Activated T-helper 1 cell treated with anti-CD3 and anti-CD28 coated beads, Interleukin-12 subunit alpha, Interleukin-12 subunit beta, Interleukin-2, Interleukin-4 antibody, amounts not matched to agents 30 ng/mL and 10 ng/mL and 1 ng/mL, durations not matched to agents 14 hours and 24 hours and 36 hours (primary cell): ENCODE measurements at regions not wholly inside any gene's neighbourhood (a gene's known extent, or its start where the extent isn't known, plus 50 kb on each side); places are given as distances from the start of the nearest gene placed in this dataset.

Experiments
- DNase-seq: peaks from one replicate; pipeline ENCODE4 v3.0.0; 2021; ENCODE audit warnings: low spot score
- H3K27ac Mint-ChIP-seq: one replicate; pipeline ENCODE4 v1.8.0; 2021; ENCODE audit warnings: mild to moderate bottlenecking, mixed read lengths
- H3K27me3 Mint-ChIP-seq: one replicate; pipeline ENCODE4 v1.8.0; 2022; ENCODE audit warnings: mild to moderate bottlenecking, moderate library complexity, mixed read lengths; ENCODE audit not compliant: insufficient read depth
- H3K36me3 Mint-ChIP-seq: one replicate; pipeline ENCODE4 v1.8.0; 2021; ENCODE audit warnings: low read depth, mixed read lengths
- H3K4me1 Mint-ChIP-seq: one replicate; pipeline ENCODE4 v1.8.0; 2021; ENCODE audit warnings: low read depth, mixed read lengths
- H3K4me3 Mint-ChIP-seq: one replicate; pipeline ENCODE4 v1.8.0; 2021; ENCODE audit warnings: mild to moderate bottlenecking, moderate library complexity, mixed read lengths
- H3K9me3 Mint-ChIP-seq: one replicate; pipeline ENCODE4 v1.8.0; 2021; ENCODE audit warnings: mixed read lengths
- intact Hi-C: fragments of 100-400 bp; cut with micrococcal nuclease; formaldehyde crosslinking; loops from one replicate; pipeline ENCODE4 v1.15.1; 2024

- H3K36me3 Mint-ChIP-seq = no peaks in the 10 kb centered on the region
- no peak overlapping the region for H3K27ac Mint-ChIP-seq
- no peaks in the 10 kb centered on the region for H3K9me3 Mint-ChIP-seq
Measured at GRCh38 chr22:49490692-49491091, 337.0 kb downstream of the BRD1 start.

GRCh38 chr22:49489821-49490220 is 337.9 kb downstream of the BRD1 start:
- DNase-seq = no peak
- H3K9me3 Mint-ChIP-seq = no peaks in the 10 kb centered on the region

More at GRCh38 chr22:49490692-49491091, 337.0 kb downstream of the BRD1 start:
- H3K4me3 Mint-ChIP-seq = no peak overlapping the region
- intact Hi-C loops = no loop called here
- no peaks in the 10 kb centered on the region for H3K27me3 Mint-ChIP-seq
- no peak for DNase-seq
- no peaks in the 10 kb centered on the region for H3K4me1 Mint-ChIP-seq

GRCh38 chr22:49488943-49489342 is 338.7 kb downstream of the BRD1 start:
- Mint-ChIP-seq H3K27ac (no peak overlapping the region), H3K36me3 (no peaks in the 10 kb centered on the region), H3K9me3 (no peaks in the 10 kb centered on the region), H3K27me3 (no peaks in the 10 kb centered on the region), H3K4me1 (no peaks in the 10 kb centered on the region), H3K4me3 (no peak overlapping the region)
- intact Hi-C loops = no loop called here
- DNase-seq = no peak

More at GRCh38 chr22:49489821-49490220, 337.9 kb downstream of the BRD1 start:
- Mint-ChIP-seq H3K36me3 (no peaks in the 10 kb centered on the region), H3K27ac (no peak overlapping the region), H3K27me3 (no peaks in the 10 kb centered on the region), H3K4me3 (no peak overlapping the region), H3K4me1 (no peaks in the 10 kb centered on the region)
- intact Hi-C loops = no loop called here

GRCh38 chr22:49487950-49488349 is 339.7 kb downstream of the BRD1 start:
- no peaks in the 10 kb centered on the region for H3K27me3 Mint-ChIP-seq
- H3K27ac Mint-ChIP-seq = no peak overlapping the region
- intact Hi-C loops = no loop called here
- H3K9me3 Mint-ChIP-seq = no peaks in the 10 kb centered on the region
- H3K4me3 Mint-ChIP-seq = no peak overlapping the region
- H3K36me3 Mint-ChIP-seq = no peaks in the 10 kb centered on the region
- no peak for DNase-seq
- H3K4me1 Mint-ChIP-seq = no peaks in the 10 kb centered on the region

- Mint-ChIP-seq H3K27me3 (no peaks in the 10 kb centered on the region), H3K4me1 (no peaks in the 10 kb centered on the region), H3K27ac (no peak overlapping the region), H3K9me3 (no peaks in the 10 kb centered on the region), H3K36me3 (no peaks in the 10 kb centered on the region), H3K4me3 (no peak overlapping the region)
- intact Hi-C loops = no loop called here
- DNase-seq = no peak
Measured at GRCh38 chr22:49486225-49486624, 341.4 kb downstream of the BRD1 start.

GRCh38 chr22:49483946-49484345 is 343.7 kb downstream of the BRD1 start:
- no peak overlapping the region for H3K4me3 Mint-ChIP-seq
- no peaks in the 10 kb centered on the region for H3K4me1 Mint-ChIP-seq
- no peak overlapping the region for H3K27ac Mint-ChIP-seq
- DNase-seq = no peak
- intact Hi-C loops = no loop called here
- H3K27me3 Mint-ChIP-seq = no peaks in the 10 kb centered on the region
- no peaks in the 10 kb centered on the region for H3K9me3 Mint-ChIP-seq
- no peaks in the 10 kb centered on the region for H3K36me3 Mint-ChIP-seq

- Mint-ChIP-seq H3K9me3 (no peaks in the 10 kb centered on the region), H3K36me3 (no peaks in the 10 kb centered on the region), H3K4me3 (no peak overlapping the region), H3K4me1 (no peaks in the 10 kb centered on the region), H3K27ac (no peak overlapping the region), H3K27me3 (no peaks in the 10 kb centered on the region)
- DNase-seq = no peak
- intact Hi-C loops = no loop called here
Measured at GRCh38 chr22:49483281-49483870, 344.3 kb downstream of the BRD1 start.

GRCh38 chr22:49482811-49483210 is 344.9 kb downstream of the BRD1 start:
- intact Hi-C loops = no loop called here
- Mint-ChIP-seq H3K4me1 (no peaks in the 10 kb centered on the region), H3K9me3 (no peaks in the 10 kb centered on the region), H3K27me3 (no peaks in the 10 kb centered on the region), H3K4me3 (no peak overlapping the region), H3K36me3 (no peaks in the 10 kb centered on the region), H3K27ac (no peak overlapping the region)
- DNase-seq = no peak

GRCh38 chr22:49481659-49482399 is 345.8 kb downstream of the BRD1 start:
- H3K9me3 Mint-ChIP-seq = peaks cover 4% of the 10 kb centered on the region
- H3K4me3 Mint-ChIP-seq = no peak overlapping the region
- no peaks in the 10 kb centered on the region for H3K27me3 Mint-ChIP-seq
- H3K36me3 Mint-ChIP-seq = peaks cover 1% of the 10 kb centered on the region
- no peak for DNase-seq
- intact Hi-C loops = no loop called here
- no peaks in the 10 kb centered on the region for H3K4me1 Mint-ChIP-seq
- H3K27ac Mint-ChIP-seq = no peak overlapping the region

GRCh38 chr22:49480896-49481658 is 346.6 kb downstream of the BRD1 start:
- no peaks in the 10 kb centered on the region for H3K4me1 Mint-ChIP-seq
- DNase-seq = no peak
- H3K27me3 Mint-ChIP-seq = no peaks in the 10 kb centered on the region
- no peak overlapping the region for H3K4me3 Mint-ChIP-seq
- no peak overlapping the region for H3K27ac Mint-ChIP-seq
- intact Hi-C loops = no loop called here
- H3K9me3 Mint-ChIP-seq = peaks cover 8% of the 10 kb centered on the region
- H3K36me3 Mint-ChIP-seq = peaks cover 6% of the 10 kb centered on the region

- intact Hi-C loops = no loop called here
- no peak overlapping the region for H3K4me3 Mint-ChIP-seq
- no peak overlapping the region for H3K27ac Mint-ChIP-seq
- H3K27me3 Mint-ChIP-seq = no peaks in the 10 kb centered on the region
- H3K4me1 Mint-ChIP-seq = no peaks in the 10 kb centered on the region
- H3K36me3 Mint-ChIP-seq = peaks cover 6% of the 10 kb centered on the region
- H3K9me3 Mint-ChIP-seq = peaks cover 8% of the 10 kb centered on the region
- DNase-seq = no peak
Measured at GRCh38 chr22:49480331-49480730, 347.3 kb downstream of the BRD1 start.

GRCh38 chr22:49479566-49479965 is 348.1 kb downstream of the BRD1 start:
- Mint-ChIP-seq H3K27ac (no peak overlapping the region), H3K4me1 (no peaks in the 10 kb centered on the region), H3K27me3 (no peaks in the 10 kb centered on the region), H3K9me3 (peaks cover 8% of the 10 kb centered on the region), H3K4me3 (no peak overlapping the region), H3K36me3 (peaks cover 6% of the 10 kb centered on the region)
- intact Hi-C loops = no loop called here
- DNase-seq = no peak

GRCh38 chr22:49476800-49477400 is 350.8 kb downstream of the BRD1 start:
- intact Hi-C loops = no loop called here
- Mint-ChIP-seq H3K27me3 (no peaks in the 10 kb centered on the region), H3K27ac (no peak overlapping the region), H3K36me3 (peaks cover 6% of the 10 kb centered on the region), H3K4me1 (no peaks in the 10 kb centered on the region), H3K4me3 (no peak overlapping the region), H3K9me3 (peaks cover 8% of the 10 kb centered on the region)
- no peak for DNase-seq
